Calu3 (cell line): ENCODE measurements at regions not wholly inside any gene's neighbourhood (a gene's known extent, or its start where the extent isn't known, plus 50 kb on each side); places are given as distances from the start of the nearest gene placed in this dataset.

Experiments used
- BruUV-seq: library from RNA; stranded (reverse); fragments of 400-500 nt; replicated peaks from 2 replicates; lab custom pipeline; 2021; lab: Mats Ljungman, UMichigan
- CTCF ChIA-PET: fragments of 300-600 bp; sonication (Branson Sonifier 250); formaldehyde crosslinking; loops from one replicate; lab custom pipeline; 2022; ENCODE audit warnings: antibody characterized with exemption; lab: Charles Lee
- DNase-seq: peaks from one replicate; pipeline ENCODE4 v3.0.0; 2022
- H3K27ac Mint-ChIP-seq: one replicate; pipeline ENCODE4 v1.8.0; 2022; ENCODE audit warnings: mixed read lengths; ENCODE audit not compliant: unreplicated experiment
- H3K27me3 Mint-ChIP-seq: one replicate; pipeline ENCODE4 v1.8.0; 2022; ENCODE audit warnings: mixed read lengths; ENCODE audit not compliant: unreplicated experiment
- H3K36me3 Mint-ChIP-seq: one replicate; pipeline ENCODE4 v1.8.0; 2022; ENCODE audit warnings: mild to moderate bottlenecking, moderate library complexity, mixed read lengths; ENCODE audit not compliant: insufficient read depth, unreplicated experiment
- H3K4me1 Mint-ChIP-seq: one replicate; pipeline ENCODE4 v1.8.0; 2022; ENCODE audit warnings: mild to moderate bottlenecking, low read depth, mixed read lengths; ENCODE audit not compliant: unreplicated experiment
- H3K4me3 Mint-ChIP-seq: one replicate; pipeline ENCODE4 v1.8.0; 2022; ENCODE audit warnings: mild to moderate bottlenecking, low read depth, moderate library complexity, mixed read lengths; ENCODE audit not compliant: unreplicated experiment
- H3K9me3 Mint-ChIP-seq: one replicate; pipeline ENCODE4 v1.8.0; 2022; ENCODE audit warnings: low read depth, mixed read lengths; ENCODE audit not compliant: unreplicated experiment
- intact Hi-C: fragments of 100-400 bp; cut with micrococcal nuclease; formaldehyde crosslinking; loops from one replicate; pipeline ENCODE4 v1.10.0; 2022; ENCODE audit not compliant: unreplicated experiment
- TF ChIP-seq, protein P1 (sequence below): fragments of 200-600 bp; IDR thresholded peaks from one replicate; pipeline ENCODE4 v1.8.0; 2022; ENCODE audit warnings: antibody characterized with exemption; ENCODE audit not compliant: unreplicated experiment

DNA sequence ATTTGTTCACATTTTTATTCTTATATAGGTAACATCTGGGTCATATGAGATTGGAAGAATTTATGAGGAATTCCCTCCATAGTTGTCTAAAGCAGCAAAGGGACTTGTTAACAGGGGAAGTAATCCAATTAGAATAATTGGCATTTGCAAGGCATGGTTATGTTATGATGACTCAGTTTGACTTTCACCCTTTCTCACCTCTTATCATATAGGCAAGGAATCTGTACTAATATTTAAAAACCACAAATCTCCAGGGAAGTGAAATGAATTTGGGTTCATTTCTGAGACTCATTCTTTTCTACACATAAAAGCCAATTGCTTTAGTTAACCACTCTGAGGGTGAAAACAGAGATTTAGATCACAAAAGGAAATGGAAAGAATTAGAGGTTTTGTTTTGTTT, 281.5 kb upstream of the DKK2 start:
- Mint-ChIP-seq H3K27ac (no peak overlapping the region), H3K4me1 (no peaks in the 10 kb centered on the region), H3K27me3 (no peaks in the 10 kb centered on the region), H3K4me3 (no peak overlapping the region), H3K36me3 (no peaks in the 10 kb centered on the region), H3K9me3 (no peaks in the 10 kb centered on the region)
- no peak for DNase-seq
- intact Hi-C loops: no loop called here
- CTCF ChIA-PET: no interaction called here
- TF ChIP-seq, protein P1, sequence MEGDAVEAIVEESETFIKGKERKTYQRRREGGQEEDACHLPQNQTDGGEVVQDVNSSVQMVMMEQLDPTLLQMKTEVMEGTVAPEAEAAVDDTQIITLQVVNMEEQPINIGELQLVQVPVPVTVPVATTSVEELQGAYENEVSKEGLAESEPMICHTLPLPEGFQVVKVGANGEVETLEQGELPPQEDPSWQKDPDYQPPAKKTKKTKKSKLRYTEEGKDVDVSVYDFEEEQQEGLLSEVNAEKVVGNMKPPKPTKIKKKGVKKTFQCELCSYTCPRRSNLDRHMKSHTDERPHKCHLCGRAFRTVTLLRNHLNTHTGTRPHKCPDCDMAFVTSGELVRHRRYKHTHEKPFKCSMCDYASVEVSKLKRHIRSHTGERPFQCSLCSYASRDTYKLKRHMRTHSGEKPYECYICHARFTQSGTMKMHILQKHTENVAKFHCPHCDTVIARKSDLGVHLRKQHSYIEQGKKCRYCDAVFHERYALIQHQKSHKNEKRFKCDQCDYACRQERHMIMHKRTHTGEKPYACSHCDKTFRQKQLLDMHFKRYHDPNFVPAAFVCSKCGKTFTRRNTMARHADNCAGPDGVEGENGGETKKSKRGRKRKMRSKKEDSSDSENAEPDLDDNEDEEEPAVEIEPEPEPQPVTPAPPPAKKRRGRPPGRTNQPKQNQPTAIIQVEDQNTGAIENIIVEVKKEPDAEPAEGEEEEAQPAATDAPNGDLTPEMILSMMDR: no peak
- BruUV-seq: no TSS peak

DNA sequence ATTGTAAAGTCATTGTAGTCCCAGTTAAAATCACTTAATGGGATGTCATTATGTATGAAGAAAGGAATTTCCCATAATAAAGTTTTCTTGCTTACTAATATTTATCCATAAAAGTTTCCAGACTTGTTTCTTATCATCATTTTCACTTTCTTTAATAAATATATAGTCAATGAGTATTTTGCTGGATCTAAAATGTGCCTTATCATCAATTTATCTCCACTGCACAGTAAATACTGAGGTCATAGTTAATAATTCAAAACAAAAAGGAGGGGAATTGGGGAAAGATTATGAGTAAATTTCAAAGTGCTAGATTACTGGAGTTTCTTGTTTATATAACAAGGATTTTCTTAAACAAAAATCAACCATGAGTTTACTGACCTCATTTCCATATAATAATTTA, 279.5 kb upstream of the DKK2 start:
- TF ChIP-seq, protein P1: no peak
- Mint-ChIP-seq H3K4me3 (no peak overlapping the region), H3K4me1 (no peaks in the 10 kb centered on the region), H3K36me3 (no peaks in the 10 kb centered on the region), H3K9me3 (peaks cover 1% of the 10 kb centered on the region), H3K27ac (no peak overlapping the region), H3K27me3 (no peaks in the 10 kb centered on the region)
- intact Hi-C loops: no loop called here
- DNase-seq: no peak
- BruUV-seq: no TSS peak
- CTCF ChIA-PET: no interaction called here

DNA sequence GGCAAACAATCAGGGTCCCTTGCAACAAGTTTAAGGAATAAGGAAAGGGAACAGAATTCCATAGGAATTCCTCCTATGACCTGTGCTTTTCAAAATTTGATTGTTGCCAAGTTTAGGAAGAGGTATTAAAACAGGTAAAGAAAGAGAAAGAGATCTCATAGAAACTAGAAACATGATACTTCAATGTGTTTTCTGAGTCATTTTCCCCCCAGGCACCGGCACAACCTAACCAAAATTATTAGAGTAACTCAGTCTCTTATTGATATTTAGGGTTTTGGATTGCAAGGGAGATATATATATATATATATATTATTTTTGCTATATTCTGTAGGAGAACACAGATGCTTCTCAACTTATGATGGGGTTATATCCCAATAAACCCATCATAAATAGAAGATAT, 278.0 kb upstream of the DKK2 start:
- BruUV-seq: no TSS peak
- Mint-ChIP-seq H3K9me3 (peaks cover 5% of the 10 kb centered on the region), H3K36me3 (no peaks in the 10 kb centered on the region), H3K4me3 (no peak overlapping the region), H3K27me3 (no peaks in the 10 kb centered on the region), H3K27ac (no peak overlapping the region), H3K4me1 (no peaks in the 10 kb centered on the region)
- CTCF ChIA-PET: no interaction called here
- DNase-seq: no peak
- intact Hi-C loops: no loop called here
- TF ChIP-seq, protein P1: no peak

DNA sequence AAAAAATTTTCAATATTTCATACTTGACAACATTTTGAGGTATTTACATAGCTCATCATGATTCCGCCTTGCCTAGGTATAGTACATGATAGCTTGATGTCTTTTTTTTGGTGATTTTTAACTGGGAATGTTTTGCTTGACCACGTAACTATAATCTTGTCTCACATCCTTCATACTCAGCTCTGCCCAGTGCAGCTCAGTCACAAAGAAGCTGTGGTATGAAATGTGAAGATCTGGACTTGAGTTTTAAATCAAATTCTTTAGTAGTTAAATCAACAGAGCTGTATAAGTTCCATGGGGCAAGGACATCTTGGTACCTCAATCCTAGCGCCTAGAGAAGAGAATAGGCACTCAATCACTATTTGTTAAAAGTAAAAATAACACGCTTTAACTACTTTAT, 276.3 kb upstream of the DKK2 start:
- no peak for DNase-seq
- Mint-ChIP-seq H3K36me3 (no peaks in the 10 kb centered on the region), H3K4me1 (no peaks in the 10 kb centered on the region), H3K4me3 (no peak overlapping the region), H3K27ac (no peak overlapping the region), H3K27me3 (no peaks in the 10 kb centered on the region), H3K9me3 (peaks cover 5% of the 10 kb centered on the region)
- CTCF ChIA-PET: no interaction called here
- TF ChIP-seq, protein P1: no peak
- intact Hi-C loops: no loop called here
- no TSS peak for BruUV-seq
